CD8-positive, alpha-beta memory T cell (primary cell): ENCODE measurements at regions not wholly inside any gene's neighbourhood (a gene's known extent, or its start where the extent isn't known, plus 50 kb on each side); places are given as distances from the start of the nearest gene placed in this dataset.
A peak's percentile ranks its signal among the peaks of the same experiment; 100 is the strongest.

Experiments
- CTCF ChIA-PET: fragments of 350-600 bp; sonication (Branson Sonifier 250); formaldehyde crosslinking; loops from one replicate; lab custom pipeline; 2021; ENCODE audit warnings: antibody characterized with exemption; lab: Charles Lee
- POLR2A ChIA-PET: fragments of 350-600 bp; sonication (Branson Sonifier 250); formaldehyde crosslinking; loops from one replicate; lab custom pipeline; 2021; ENCODE audit warnings: antibody characterized with exemption; lab: Charles Lee
- DNase-seq, 5 donors: peaks; one replicate each; pipeline versions ENCODE4 v3.0.0 to v3.0.0-alpha.2; 2020 to 2022; ENCODE audit warnings: mixed read lengths in 1 of 5
- H3K27ac ChIP-seq: one replicate; pipeline ENCODE4 v1.7.0; 2013; ENCODE audit warnings: low read depth, mild to moderate bottlenecking, low read length, moderate library complexity
- H3K27me3 ChIP-seq: 2 replicates; pipeline ENCODE4 v1.7.0; 2013; ENCODE audit warnings: low read length, mild to moderate bottlenecking; ENCODE audit not compliant: insufficient read depth, poor library complexity, severe bottlenecking
- H3K36me3 ChIP-seq: 2 replicates; pipeline ENCODE4 v1.7.0; 2013; ENCODE audit warnings: mild to moderate bottlenecking, low read length, moderate library complexity; ENCODE audit not compliant: insufficient read depth
- H3K4me1 ChIP-seq: 2 replicates; pipeline ENCODE4 v1.7.0; 2013; ENCODE audit warnings: mild to moderate bottlenecking, low read length, moderate library complexity; ENCODE audit not compliant: insufficient read depth
- H3K4me3 ChIP-seq: 2 replicates; pipeline ENCODE4 v1.7.0; 2013; ENCODE audit warnings: mild to moderate bottlenecking, low read length
- H3K9me3 ChIP-seq: 2 replicates; pipeline ENCODE4 v1.7.0; 2013; ENCODE audit warnings: mild to moderate bottlenecking, low read length
- H3K27ac Mint-ChIP-seq, 8 donors: one replicate each; pipeline ENCODE4 v1.8.0; 2020 to 2021; ENCODE audit warnings: mixed read lengths in 8 of 8, mild to moderate bottlenecking in 6 of 8, inconsistent platforms in 3 of 8, moderate library complexity in 3 of 8
- H3K27me3 Mint-ChIP-seq, 2 donors: one replicate each; pipeline ENCODE4 v1.8.0; 2020 to 2021; ENCODE audit warnings: mixed read lengths in 2 of 2, mild to moderate bottlenecking in 1 of 2, moderate library complexity in 1 of 2
- H3K36me3 Mint-ChIP-seq, 3 donors: one replicate each; pipeline ENCODE4 v1.8.0; 2020 to 2021; ENCODE audit warnings: mixed read lengths in 3 of 3, inconsistent platforms in 1 of 3, mild to moderate bottlenecking in 1 of 3
- H3K4me1 Mint-ChIP-seq, 3 donors: one replicate each; pipeline ENCODE4 v1.8.0; 2020 to 2021; ENCODE audit warnings: mixed read lengths in 3 of 3, inconsistent platforms in 1 of 3, mild to moderate bottlenecking in 1 of 3
- H3K4me3 Mint-ChIP-seq, 7 donors: one replicate each; pipeline ENCODE4 v1.8.0; 2020 to 2021; ENCODE audit warnings: mixed read lengths in 7 of 7, mild to moderate bottlenecking in 6 of 7, moderate library complexity in 4 of 7, inconsistent platforms in 2 of 7
- H3K9me3 Mint-ChIP-seq, 5 donors: one replicate each; pipeline ENCODE4 v1.8.0; 2020 to 2022; ENCODE audit warnings: mixed read lengths in 5 of 5, mild to moderate bottlenecking in 3 of 5, moderate library complexity in 2 of 5, inconsistent platforms in 1 of 5

- no peaks in the 10 kb centered on the region for H3K4me1 ChIP-seq
- H3K27ac ChIP-seq: no peak overlapping the region
- CTCF ChIA-PET: interaction anchor here (1.4 kb wide), 1 partner anchor 113 kb away, joined by 3 read pairs; no protein-coding TSS in a partner anchor
- H3K36me3 Mint-ChIP-seq: no peaks in the 10 kb centered on the region
- POLR2A ChIA-PET: no interaction called here
- no peaks in the 10 kb centered on the region for H3K36me3 ChIP-seq
- peaks cover 0 to 3% (median 0%) of the 10 kb centered on the region in 3 donors for H3K4me1 Mint-ChIP-seq
- H3K27ac Mint-ChIP-seq: no peak overlapping the region
- no peak overlapping the region for H3K4me3 Mint-ChIP-seq
- DNase-seq: no peak
- H3K4me3 ChIP-seq: no peak overlapping the region
- H3K9me3 Mint-ChIP-seq: peaks cover 0 to 2% (median 0%) of the 10 kb centered on the region in 5 donors
- no peaks in the 10 kb centered on the region for H3K27me3 ChIP-seq
- H3K27me3 Mint-ChIP-seq: no peaks in the 10 kb centered on the region
- H3K9me3 ChIP-seq: no peaks in the 10 kb centered on the region
These were observed 51.6 kb upstream of the MPP7 start for GRCh38 chr10:28354511-28354910.

GRCh38 chr10:28355376-28355775 lies 52.5 kb upstream of the MPP7 start:
- Mint-ChIP-seq H3K27me3 (peaks cover 0 to 2% of the 10 kb centered on the region in 2 donors), H3K27ac (no peak overlapping the region), H3K4me3 (no peak overlapping the region), H3K36me3 (no peaks in the 10 kb centered on the region), H3K9me3 (no peaks in the 10 kb centered on the region), H3K4me1 (peaks cover 0 to 3% (median 0%) of the 10 kb centered on the region in 3 donors)
- Histone ChIP-seq H3K27ac (no peak overlapping the region), H3K4me1 (no peaks in the 10 kb centered on the region), H3K27me3 (no peaks in the 10 kb centered on the region), H3K9me3 (no peaks in the 10 kb centered on the region), H3K36me3 (no peaks in the 10 kb centered on the region), H3K4me3 (no peak overlapping the region)
- CTCF ChIA-PET: interaction anchor here (1.4 kb wide), 1 partner anchor 114 kb away, joined by 3 read pairs; no protein-coding TSS in a partner anchor
- DNase-seq: no peak
- POLR2A ChIA-PET: no interaction called here

GRCh38 chr10:28359334-28359733 lies 56.5 kb upstream of the MPP7 start:
- no peak for DNase-seq
- no peak overlapping the region for H3K4me3 ChIP-seq
- H3K9me3 ChIP-seq: no peaks in the 10 kb centered on the region
- Mint-ChIP-seq H3K36me3 (no peaks in the 10 kb centered on the region), H3K4me3 (no peak overlapping the region), H3K9me3 (no peaks in the 10 kb centered on the region), H3K27me3 (peaks cover 0 to 2% of the 10 kb centered on the region in 2 donors), H3K4me1 (peaks cover 0 to 5% (median 0%) of the 10 kb centered on the region in 3 donors), H3K27ac (no peak overlapping the region)
- POLR2A ChIA-PET: no interaction called here
- H3K4me1 ChIP-seq: no peaks in the 10 kb centered on the region
- H3K36me3 ChIP-seq: no peaks in the 10 kb centered on the region
- no peak overlapping the region for H3K27ac ChIP-seq
- CTCF ChIA-PET: interaction anchor here (1.7 kb wide), 1 partner anchor 9 kb away, joined by 5 read pairs; no protein-coding TSS in a partner anchor
- H3K27me3 ChIP-seq: no peaks in the 10 kb centered on the region

GRCh38 chr10:28360175-28360574 lies 57.3 kb upstream of the MPP7 start:
- Mint-ChIP-seq H3K27ac (no peak overlapping the region), H3K4me1 (peaks cover under 1 to 7% (median 2%) of the 10 kb centered on the region in 3 donors), H3K27me3 (peaks cover 0 to 2% of the 10 kb centered on the region in 2 donors), H3K4me3 (no peak overlapping the region), H3K36me3 (no peaks in the 10 kb centered on the region), H3K9me3 (no peaks in the 10 kb centered on the region)
- Histone ChIP-seq H3K9me3 (no peaks in the 10 kb centered on the region), H3K27me3 (no peaks in the 10 kb centered on the region), H3K27ac (no peak overlapping the region), H3K4me1 (peaks cover 2% of the 10 kb centered on the region), H3K36me3 (no peaks in the 10 kb centered on the region), H3K4me3 (no peak overlapping the region)
- ChIA-PET POLR2A (no interaction called here), CTCF (interaction anchor here (1.7 kb wide), 1 partner anchor 8 kb away, joined by 5 read pairs; no protein-coding TSS in a partner anchor)
- no peak for DNase-seq

- Histone ChIP-seq H3K4me3 (no peak overlapping the region), H3K36me3 (no peaks in the 10 kb centered on the region), H3K9me3 (no peaks in the 10 kb centered on the region), H3K27me3 (no peaks in the 10 kb centered on the region), H3K4me1 (peaks cover 32% of the 10 kb centered on the region), H3K27ac (no peak overlapping the region)
- peak overlapping the region in 4 of 8 donors; percentile 12 to 61 (median 44) for H3K27ac Mint-ChIP-seq
- peaks cover 0 to 2% of the 10 kb centered on the region in 2 donors for H3K27me3 Mint-ChIP-seq
- H3K4me1 Mint-ChIP-seq: peaks cover 28 to 39% (median 32%) of the 10 kb centered on the region in 3 donors
- H3K9me3 Mint-ChIP-seq: no peaks in the 10 kb centered on the region
- H3K36me3 Mint-ChIP-seq: peaks cover 0 to 4% (median 1%) of the 10 kb centered on the region in 3 donors
- CTCF ChIA-PET: interaction anchor here (0.6 to 1.0 kb wide), 2 partner anchors 18 to 30 kb away, joined by 3 read pairs; no protein-coding TSS in a partner anchor
- POLR2A ChIA-PET: interaction anchor here (1.1 kb wide), 1 partner anchor 28 kb away, joined by 3 read pairs; no protein-coding TSS in a partner anchor
- no peak overlapping the region for H3K4me3 Mint-ChIP-seq
- no peak for DNase-seq
These were observed 60.5 kb upstream of the MPP7 start for GRCh38 chr10:28363376-28363775.

GRCh38 chr10:28365840-28366239 lies 63.0 kb upstream of the MPP7 start:
- Mint-ChIP-seq H3K4me1 (peaks cover 36 to 51% (median 48%) of the 10 kb centered on the region in 3 donors), H3K36me3 (peaks cover 0 to 4% (median 1%) of the 10 kb centered on the region in 3 donors), H3K27ac (peak overlapping the region; percentile 81 to 98 (median 94)), H3K27me3 (no peaks in the 10 kb centered on the region), H3K9me3 (no peaks in the 10 kb centered on the region), H3K4me3 (peak overlapping the region; percentile 32 to 80 (median 66))
- Histone ChIP-seq H3K4me3 (peak overlapping the region; percentile 10), H3K27ac (no peak overlapping the region), H3K27me3 (no peaks in the 10 kb centered on the region), H3K9me3 (no peaks in the 10 kb centered on the region), H3K4me1 (peaks cover 51% of the 10 kb centered on the region), H3K36me3 (no peaks in the 10 kb centered on the region)
- ChIA-PET CTCF (interaction anchor here (1.2 to 4.0 kb wide), 4 partner anchors 14 to 63 kb away, joined by 3 to 18 read pairs (median 8); partner anchors contain the start of gene MPP7), POLR2A (interaction anchor here (1.0 to 4.3 kb wide), 2 partner anchors 32 to 63 kb away, joined by 3 to 52 read pairs; partner anchors contain the start of gene MPP7)
- DNase-seq: no peak

- no peaks in the 10 kb centered on the region for H3K9me3 Mint-ChIP-seq
- Histone ChIP-seq H3K9me3 (no peaks in the 10 kb centered on the region), H3K36me3 (no peaks in the 10 kb centered on the region), H3K27me3 (no peaks in the 10 kb centered on the region), H3K4me1 (peaks cover 51% of the 10 kb centered on the region), H3K4me3 (peak overlapping the region; percentile 5), H3K27ac (no peak overlapping the region)
- H3K4me1 Mint-ChIP-seq: peaks cover 36 to 53% (median 51%) of the 10 kb centered on the region in 3 donors
- H3K36me3 Mint-ChIP-seq: peaks cover 0 to 4% (median 1%) of the 10 kb centered on the region in 3 donors
- POLR2A ChIA-PET: interaction anchor here (1.7 to 4.3 kb wide), 2 partner anchors 33 to 64 kb away, joined by 16 to 52 read pairs; partner anchors contain the start of gene MPP7
- CTCF ChIA-PET: interaction anchor here (1.7 to 4.0 kb wide), 5 partner anchors 14 to 116 kb away, joined by 5 to 32 read pairs (median 11); partner anchors contain the start of gene MPP7
- no peak for DNase-seq
- peak overlapping the region in 2 of 7 donors; percentile 35 to 41 for H3K4me3 Mint-ChIP-seq
- peak overlapping the region; percentile 87 to 98 (median 94) for H3K27ac Mint-ChIP-seq
- H3K27me3 Mint-ChIP-seq: no peaks in the 10 kb centered on the region
These were observed 64.1 kb upstream of the MPP7 start for GRCh38 chr10:28366994-28367393.

GRCh38 chr10:28367413-28367812 lies 64.5 kb upstream of the MPP7 start:
- peak overlapping the region in 6 of 7 donors; percentile 37 to 85 (median 76) for H3K4me3 Mint-ChIP-seq
- H3K36me3 Mint-ChIP-seq: peaks cover 0 to 4% (median 1%) of the 10 kb centered on the region in 3 donors
- H3K9me3 Mint-ChIP-seq: no peaks in the 10 kb centered on the region
- H3K4me1 ChIP-seq: peaks cover 51% of the 10 kb centered on the region
- ChIA-PET POLR2A (interaction anchor here (1.7 to 4.3 kb wide), 2 partner anchors 33 to 65 kb away, joined by 16 to 52 read pairs; partner anchors contain the start of gene MPP7), CTCF (interaction anchor here (1.2 to 4.0 kb wide), 9 partner anchors 8 to 189 kb away, joined by 3 to 32 read pairs (median 7); partner anchors contain the start of gene MPP7)
- no peaks in the 10 kb centered on the region for H3K9me3 ChIP-seq
- H3K27ac ChIP-seq: peak overlapping the region; percentile 44
- H3K4me1 Mint-ChIP-seq: peaks cover 36 to 53% (median 51%) of the 10 kb centered on the region in 3 donors
- no peaks in the 10 kb centered on the region for H3K27me3 ChIP-seq
- peak overlapping the region; percentile 5 for H3K4me3 ChIP-seq
- no peak for DNase-seq
- no peaks in the 10 kb centered on the region for H3K36me3 ChIP-seq
- peak overlapping the region; percentile 87 to 98 (median 94) for H3K27ac Mint-ChIP-seq
- H3K27me3 Mint-ChIP-seq: no peaks in the 10 kb centered on the region
